Testis (tissue), 2 donors: ENCODE measurements at regions not wholly inside any gene's neighbourhood (a gene's known extent, or its start where the extent isn't known, plus 50 kb on each side); places are given as distances from the start of the nearest gene placed in this dataset.
"Not testable (repeated sequence)": the region's sequence is repeated elsewhere in the genome, so short reads cannot be mapped to it uniquely, and the experiment has no call there.

Experiments
- DNase-seq: peaks from one replicate; pipeline ENCODE4 v3.0.0-alpha.2; 2019
- H3K27ac ChIP-seq, 2 donors: fragments of 200-600 bp; sonication (generic); one replicate each; pipeline ENCODE4 v1.5.1; 2019
- H3K27me3 ChIP-seq: fragments of 200-600 bp; sonication (generic); one replicate; pipeline ENCODE4 v1.5.1; 2019
- H3K36me3 ChIP-seq: fragments of 200-600 bp; sonication (generic); one replicate; pipeline ENCODE4 v1.5.1; 2017; ENCODE audit warnings: low read depth; ENCODE audit errors: missing control alignments
- H3K4me1 ChIP-seq: fragments of 200-600 bp; sonication (generic); one replicate; pipeline ENCODE4 v1.5.1; 2019
- H3K4me3 ChIP-seq, 2 donors: fragments of 200-600 bp; sonication (generic); one replicate each; pipeline ENCODE4 v1.5.1; 2017 to 2019
- H3K9me3 ChIP-seq: fragments of 200-600 bp; sonication (generic); one replicate; pipeline ENCODE4 v1.5.1; 2017
- CTCF ChIP-seq, 3 experiments: fragments of 450-650 bp in 2 of 3; fragments of 200-600 bp in 1 of 3; sonication (generic) in 1 of 3; IDR thresholded peaks; one replicate each; pipeline ENCODE4 v1.5.1; 2016 to 2019; ENCODE audit warnings: antibody characterized with exemption in 3 of 3, mild to moderate bottlenecking in 2 of 3, moderate library complexity in 1 of 3
- POLR2A ChIP-seq: fragments of 450-650 bp; IDR thresholded peaks from one replicate; pipeline ENCODE4 v1.6.1; 2017; ENCODE audit warnings: antibody characterized with exemption, mild to moderate bottlenecking, moderate library complexity
- WGBS, 2 donors: methylation state at CpG; one replicate each; pipeline ENCODE4 v1.1.5; 2018; 5-methylcytosine and 5-hydroxymethylcytosine counted together
- intact Hi-C: fragments of 100-400 bp; cut with DNase I; formaldehyde crosslinking; loops from one replicate; pipeline ENCODE4 v1.15.1; 2023; ENCODE audit warnings: low total_unique reads

GRCh38 chr5:92635001-92635461 lies 946.0 kb downstream of the NR2F1-AS1 start:
- H3K4me1 ChIP-seq = no peaks in the 10 kb centered on the region
- no peaks in the 10 kb centered on the region for H3K9me3 ChIP-seq
- H3K27me3 ChIP-seq = no peaks in the 10 kb centered on the region
- no peak for TF ChIP-seq CTCF (IDR thresholded peaks at IDR 0.05)
- no peak for TF ChIP-seq POLR2A
- no peak overlapping the region for H3K4me3 ChIP-seq
- 85 to 89% methylated on average over 11 of the region's 11 CpGs for WGBS, 2 donors
- no peak for DNase-seq
- no peak overlapping the region for H3K27ac ChIP-seq
- intact Hi-C loops = no loop called here
- H3K36me3 ChIP-seq = no peaks in the 10 kb centered on the region

- H3K27me3 ChIP-seq = no peaks in the 10 kb centered on the region
- WGBS, 2 donors = 89 to 93% methylated on average over 5 of the region's 5 CpGs
- intact Hi-C loops = no loop called here
- TF ChIP-seq POLR2A (no peak), CTCF (IDR thresholded peaks at IDR 0.05) (no peak)
- H3K36me3 ChIP-seq = no peaks in the 10 kb centered on the region
- no peaks in the 10 kb centered on the region for H3K9me3 ChIP-seq
- no peak overlapping the region for H3K27ac ChIP-seq
- no peaks in the 10 kb centered on the region for H3K4me1 ChIP-seq
- DNase-seq = no peak
- H3K4me3 ChIP-seq = no peak overlapping the region
Measured at GRCh38 chr5:92633875-92634487, 947.0 kb downstream of the NR2F1-AS1 start.

GRCh38 chr5:92633176-92633575 lies 947.8 kb downstream of the NR2F1-AS1 start:
- intact Hi-C loops = no loop called here
- H3K27ac ChIP-seq = no peak overlapping the region
- TF ChIP-seq CTCF (IDR thresholded peaks at IDR 0.05) = no peak
- TF ChIP-seq POLR2A = no peak
- no peak overlapping the region for H3K4me3 ChIP-seq
- H3K4me1 ChIP-seq = no peaks in the 10 kb centered on the region
- no peaks in the 10 kb centered on the region for H3K36me3 ChIP-seq
- H3K9me3 ChIP-seq = no peaks in the 10 kb centered on the region
- no peaks in the 10 kb centered on the region for H3K27me3 ChIP-seq
- DNase-seq = no peak

GRCh38 chr5:92631237-92631701 lies 949.8 kb downstream of the NR2F1-AS1 start:
- WGBS, 2 donors = 44 to 74% methylated on average over 19 to 37 of the region's 37 CpGs
- H3K4me1 ChIP-seq, H3K9me3 ChIP-seq, H3K36me3 ChIP-seq, intact Hi-C loops, H3K27me3 ChIP-seq, H3K27ac ChIP-seq: not testable (repeated sequence)
- peak; percentile 24 for DNase-seq
- H3K4me3 ChIP-seq = peak overlapping the region; percentile 40 to 46

GRCh38 chr5:92629574-92629973 lies 951.4 kb downstream of the NR2F1-AS1 start:
- Histone ChIP-seq H3K9me3 (no peaks in the 10 kb centered on the region), H3K27me3 (no peaks in the 10 kb centered on the region), H3K27ac (no peak overlapping the region), H3K4me1 (no peaks in the 10 kb centered on the region), H3K36me3 (no peaks in the 10 kb centered on the region), H3K4me3 (no peak overlapping the region)
- intact Hi-C loops = no loop called here
- 86 to 92% methylated on average over 1 of the region's 1 CpG for WGBS, 2 donors
- no peak for DNase-seq
- TF ChIP-seq POLR2A (no peak), CTCF (IDR thresholded peaks at IDR 0.05) (no peak)
